ENCODE measurements at regions not wholly inside any gene's neighbourhood (a gene's known extent, or its start where the extent isn't known, plus 50 kb on each side); places are given as distances from the start of the nearest gene placed in this dataset.

DNA sequence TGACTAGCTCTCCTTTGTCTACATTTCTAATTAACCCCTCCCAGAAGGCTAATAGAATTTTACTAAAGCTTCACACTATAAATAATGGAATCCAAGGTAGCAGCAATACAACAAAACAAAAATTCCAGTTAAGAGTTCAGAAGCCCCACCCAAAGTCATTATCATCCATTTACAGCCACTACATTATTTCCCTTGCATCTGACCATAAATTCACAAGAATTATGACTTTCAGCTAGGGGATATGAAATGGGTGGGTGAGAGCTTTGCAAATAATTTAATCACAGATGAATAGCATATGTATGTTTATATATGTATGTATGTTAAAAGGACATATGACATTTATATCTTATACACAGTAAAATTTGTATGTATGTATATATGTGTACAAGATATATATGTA, 65.3 kb upstream of the PTGDR start:
- no peak for TF ChIP-seq POLR2A (IDR thresholded peaks at IDR 0.05)
- TF ChIP-seq, protein P1, sequence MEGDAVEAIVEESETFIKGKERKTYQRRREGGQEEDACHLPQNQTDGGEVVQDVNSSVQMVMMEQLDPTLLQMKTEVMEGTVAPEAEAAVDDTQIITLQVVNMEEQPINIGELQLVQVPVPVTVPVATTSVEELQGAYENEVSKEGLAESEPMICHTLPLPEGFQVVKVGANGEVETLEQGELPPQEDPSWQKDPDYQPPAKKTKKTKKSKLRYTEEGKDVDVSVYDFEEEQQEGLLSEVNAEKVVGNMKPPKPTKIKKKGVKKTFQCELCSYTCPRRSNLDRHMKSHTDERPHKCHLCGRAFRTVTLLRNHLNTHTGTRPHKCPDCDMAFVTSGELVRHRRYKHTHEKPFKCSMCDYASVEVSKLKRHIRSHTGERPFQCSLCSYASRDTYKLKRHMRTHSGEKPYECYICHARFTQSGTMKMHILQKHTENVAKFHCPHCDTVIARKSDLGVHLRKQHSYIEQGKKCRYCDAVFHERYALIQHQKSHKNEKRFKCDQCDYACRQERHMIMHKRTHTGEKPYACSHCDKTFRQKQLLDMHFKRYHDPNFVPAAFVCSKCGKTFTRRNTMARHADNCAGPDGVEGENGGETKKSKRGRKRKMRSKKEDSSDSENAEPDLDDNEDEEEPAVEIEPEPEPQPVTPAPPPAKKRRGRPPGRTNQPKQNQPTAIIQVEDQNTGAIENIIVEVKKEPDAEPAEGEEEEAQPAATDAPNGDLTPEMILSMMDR (IDR thresholded peaks at IDR 0.05): no peak
- no peaks in the 10 kb centered on the region for H3K36me3 ChIP-seq
- H3K27ac ChIP-seq: no peak overlapping the region
- intact Hi-C loops (cut with DNase I): no loop called here
- DNase-seq: no peak
- H3K4me3 ChIP-seq (replicated peaks in 1 of 3): no peak overlapping the region
- no peaks in the 10 kb centered on the region for H3K9me3 ChIP-seq
- no peaks in the 10 kb centered on the region for H3K4me1 ChIP-seq
- H3K27me3 ChIP-seq: no peaks in the 10 kb centered on the region

DNA sequence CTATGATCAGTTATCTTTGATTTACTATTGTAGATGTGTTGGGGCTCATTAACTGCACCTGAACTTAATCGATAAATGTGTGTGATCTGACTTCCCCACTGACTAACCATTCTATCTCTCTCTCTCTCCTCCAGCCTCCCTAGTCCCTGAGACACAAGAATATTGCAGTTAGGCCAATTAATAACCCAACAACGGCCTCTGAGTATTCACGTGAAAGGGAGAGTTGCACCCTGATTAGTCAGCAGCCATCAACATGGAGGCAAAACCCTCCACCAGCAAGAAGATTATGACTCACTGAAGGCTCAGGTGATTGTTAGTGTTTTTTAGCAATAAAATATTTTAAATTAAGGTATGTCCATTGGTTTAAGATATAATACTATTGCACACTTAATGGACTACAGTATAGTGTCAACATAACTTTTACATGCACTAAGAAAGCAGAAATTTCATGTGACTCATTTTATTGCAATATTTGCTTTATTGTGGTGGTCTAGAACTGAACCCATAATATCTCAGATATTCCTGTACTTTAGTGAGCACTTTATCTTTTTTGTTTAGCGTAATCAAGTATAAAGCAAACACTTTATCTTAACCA, 77.1 kb upstream of the PTGDR start:
- Histone ChIP-seq H3K36me3 (no peaks in the 10 kb centered on the region), H3K27me3 (no peaks in the 10 kb centered on the region), H3K4me1 (no peaks in the 10 kb centered on the region), H3K9me3 (no peaks in the 10 kb centered on the region), H3K27ac (no peak overlapping the region), H3K4me3 (replicated peaks in 1 of 3) (no peak overlapping the region)
- 90 to 96% methylated on average over 4 of the region's 4 CpGs for WGBS, 2 donors
- DNase-seq: no peak
- TF ChIP-seq POLR2A (IDR thresholded peaks at IDR 0.05): no peak
- TF ChIP-seq, protein P1 (IDR thresholded peaks at IDR 0.05): no peak
- intact Hi-C loops (cut with DNase I): no loop called here

- no peak for TF ChIP-seq POLR2A (IDR thresholded peaks at IDR 0.05)
- TF ChIP-seq, protein P1 (IDR thresholded peaks at IDR 0.05): no peak
Measured at GRCh38 chr14:52189325-52189724, 78.2 kb upstream of the PTGDR start.

GRCh38 chr14:52188381-52188780, 79.1 kb upstream of the PTGDR start:
- Histone ChIP-seq H3K4me1 (no peaks in the 10 kb centered on the region), H3K27ac (no peak overlapping the region), H3K4me3 (replicated peaks in 1 of 3) (no peak overlapping the region), H3K27me3 (no peaks in the 10 kb centered on the region), H3K9me3 (no peaks in the 10 kb centered on the region), H3K36me3 (no peaks in the 10 kb centered on the region)
- intact Hi-C loops (cut with DNase I): no loop called here
- no peak for DNase-seq
- no peak for TF ChIP-seq POLR2A (IDR thresholded peaks at IDR 0.05)
- TF ChIP-seq, protein P1 (IDR thresholded peaks at IDR 0.05): no peak

More at GRCh38 chr14:52189325-52189724, 78.2 kb upstream of the PTGDR start:
- Histone ChIP-seq H3K27me3 (no peaks in the 10 kb centered on the region), H3K4me1 (no peaks in the 10 kb centered on the region), H3K9me3 (no peaks in the 10 kb centered on the region), H3K27ac (no peak overlapping the region), H3K4me3 (replicated peaks in 1 of 3) (no peak overlapping the region), H3K36me3 (no peaks in the 10 kb centered on the region)
- 77 to 83% methylated on average over 4 of the region's 4 CpGs for WGBS, 2 donors
- intact Hi-C loops (cut with DNase I): no loop called here
- no peak for DNase-seq

DNA sequence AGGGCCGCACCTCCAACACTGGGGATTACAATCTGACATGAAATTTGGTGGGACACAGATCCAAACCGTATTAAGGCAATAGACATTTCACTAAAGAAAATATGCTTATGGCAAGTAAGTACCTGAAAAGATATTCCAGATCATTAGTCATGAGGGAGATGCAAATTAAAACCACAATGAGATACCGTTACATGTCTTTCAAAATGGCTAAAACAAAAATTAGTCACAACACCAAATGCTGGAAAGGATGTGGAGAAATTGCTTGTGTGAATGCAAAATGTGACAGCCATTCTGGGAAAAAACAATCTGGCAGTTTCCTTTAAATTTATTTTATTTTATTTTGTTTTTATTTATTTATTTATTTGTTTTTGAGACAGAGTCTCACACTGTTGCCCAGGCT, 82.3 kb upstream of the PTGDR start:
- H3K27me3 ChIP-seq: no peaks in the 10 kb centered on the region
- whole genome bisulfite sequencing, 2 donors: 59 to 81% methylated on average over 3 of the region's 3 CpGs
- H3K9me3 ChIP-seq: no peaks in the 10 kb centered on the region
- no peak for DNase-seq
- no peak for TF ChIP-seq POLR2A (IDR thresholded peaks at IDR 0.05)
- TF ChIP-seq, protein P1 (IDR thresholded peaks at IDR 0.05): no peak
- H3K27ac ChIP-seq: no peak overlapping the region
- no peaks in the 10 kb centered on the region for H3K36me3 ChIP-seq
- no peak overlapping the region for H3K4me3 ChIP-seq (replicated peaks in 1 of 3)
- H3K4me1 ChIP-seq: no peaks in the 10 kb centered on the region
- intact Hi-C loops (cut with DNase I): no loop called here

All from thyroid gland (tissue), 4 donors.